D721Med (cell line): ENCODE measurements at regions not wholly inside any gene's neighbourhood (a gene's known extent, or its start where the extent isn't known, plus 50 kb on each side); places are given as distances from the start of the nearest gene placed in this dataset.

Source experiments
- DNase-seq: peaks from one replicate; pipeline ENCODE4 v3.0.0; 2011; ENCODE audit warnings: low spot score; ENCODE audit not compliant: insufficient read length
- FAIRE-seq: peaks from 2 replicates; lab custom pipeline; 2011; peaks lifted over from hg19 to GRCh38; lab: Jason Lieb, UNC
- CTCF ChIP-seq: IDR thresholded peaks from 2 replicates; pipeline ENCODE4 v1.5.1; 2012; ENCODE audit warnings: mild to moderate bottlenecking, control low read depth; ENCODE audit not compliant: insufficient read depth; ENCODE audit errors: missing control alignments

- FAIRE-seq (no peak), DNase-seq (no peak)
- no peak for TF ChIP-seq CTCF
These were observed 283.9 kb upstream of the SPHKAP start for GRCh38 chr2:228465408-228465807.

- no peak for FAIRE-seq
These were observed 276.9 kb upstream of the SPHKAP start for GRCh38 chr2:228458364-228458763.

DNA sequence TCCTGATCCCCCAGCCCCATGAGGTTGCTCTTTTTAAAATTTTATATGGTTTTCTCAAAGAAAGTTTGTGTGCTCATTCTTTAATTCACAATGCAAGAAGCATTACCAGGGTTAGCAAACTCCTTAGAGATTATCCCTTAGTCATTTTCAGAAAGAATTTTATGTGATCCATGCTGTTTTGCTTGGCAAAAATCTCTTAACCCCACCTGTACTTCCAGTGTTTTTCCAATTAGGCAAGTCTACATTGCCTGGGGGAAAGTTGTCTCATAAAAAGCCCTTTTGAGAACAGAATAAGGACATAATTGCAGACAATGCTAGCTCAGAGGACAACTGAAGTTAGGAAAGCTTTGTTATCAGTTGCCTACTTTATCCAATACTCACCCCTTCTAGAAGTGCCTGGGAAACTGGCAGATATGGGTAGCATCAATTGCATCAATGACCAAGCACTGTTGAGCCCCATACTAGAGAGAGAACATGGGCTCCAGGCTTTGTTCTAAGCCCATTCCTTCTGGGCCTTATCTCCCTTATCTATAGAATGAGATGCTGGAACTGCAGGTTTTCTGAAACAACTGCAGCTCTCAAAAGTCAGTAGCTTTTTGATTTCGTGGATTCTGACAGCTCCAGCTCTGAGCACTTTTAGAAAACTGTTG is 265.9 kb upstream of the SPHKAP start:
- DNase-seq (no peak), FAIRE-seq (no peak)
- TF ChIP-seq CTCF: no peak

More at GRCh38 chr2:228458364-228458763, 276.9 kb upstream of the SPHKAP start:
- TF ChIP-seq CTCF: no peak
- no peak for DNase-seq

DNA sequence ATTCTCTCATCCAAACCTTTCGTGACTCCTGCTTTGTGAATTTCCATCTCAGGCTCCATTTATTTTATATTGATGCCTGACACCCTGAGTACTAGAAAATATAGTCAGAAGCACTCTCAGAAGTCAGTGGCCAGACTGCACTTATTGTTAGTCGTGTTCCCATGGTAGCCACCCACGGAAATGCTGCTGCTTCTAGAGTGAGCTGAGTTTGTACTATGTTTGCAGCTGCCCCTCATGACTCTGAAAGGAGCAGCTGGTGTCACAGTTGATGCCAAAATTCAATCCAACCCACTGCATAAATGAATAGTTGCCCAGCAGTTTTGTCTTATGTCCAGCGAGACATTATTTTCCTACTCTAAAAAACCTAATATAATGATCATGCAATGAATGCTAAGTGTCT is 265.2 kb upstream of the SPHKAP start:
- FAIRE-seq (no peak), DNase-seq (no peak)

DNA sequence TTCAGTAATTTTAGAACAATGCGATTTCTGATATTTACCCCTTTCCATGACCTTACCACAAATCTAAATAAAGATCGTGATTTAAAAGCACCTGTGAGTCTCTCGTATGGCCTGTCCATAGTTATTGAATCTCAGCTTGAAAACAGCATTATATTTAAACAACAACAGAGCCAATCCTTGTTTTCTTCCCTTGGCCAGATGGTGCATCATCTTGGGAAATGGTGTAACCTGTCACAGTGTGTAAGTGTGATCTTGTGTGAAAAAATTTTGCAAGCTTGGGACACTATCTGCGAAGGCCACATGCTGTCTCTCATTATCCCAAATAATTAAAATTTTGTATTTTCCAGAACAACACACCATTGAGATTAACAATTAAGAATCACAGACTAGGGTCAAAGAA is 262.7 kb upstream of the SPHKAP start:
- DNase-seq (no peak), FAIRE-seq (no peak)
- no peak for TF ChIP-seq CTCF

More for the DNA sequence above, 265.2 kb upstream of the SPHKAP start:
- no peak for TF ChIP-seq CTCF

DNA sequence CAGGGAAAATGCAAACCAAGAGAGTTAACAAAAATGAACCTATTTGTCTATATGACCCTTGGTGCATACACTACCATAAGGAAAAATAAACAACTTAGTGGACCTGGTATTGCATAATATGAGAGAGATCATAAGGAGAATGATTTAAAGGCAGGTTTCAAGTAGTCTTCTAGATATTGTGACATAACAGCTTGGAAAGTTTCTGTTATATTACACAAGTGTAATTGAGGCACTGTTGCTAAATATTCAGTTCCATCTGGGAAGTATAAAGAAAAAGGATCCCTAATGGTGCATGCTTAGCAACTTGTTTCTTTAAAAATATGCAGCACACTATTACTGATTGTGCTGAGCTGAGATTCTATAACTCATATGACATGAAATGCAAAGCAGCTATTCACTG is 252.2 kb upstream of the SPHKAP start:
- no peak for FAIRE-seq
- DNase-seq: no peak
- TF ChIP-seq CTCF: no peak

DNA sequence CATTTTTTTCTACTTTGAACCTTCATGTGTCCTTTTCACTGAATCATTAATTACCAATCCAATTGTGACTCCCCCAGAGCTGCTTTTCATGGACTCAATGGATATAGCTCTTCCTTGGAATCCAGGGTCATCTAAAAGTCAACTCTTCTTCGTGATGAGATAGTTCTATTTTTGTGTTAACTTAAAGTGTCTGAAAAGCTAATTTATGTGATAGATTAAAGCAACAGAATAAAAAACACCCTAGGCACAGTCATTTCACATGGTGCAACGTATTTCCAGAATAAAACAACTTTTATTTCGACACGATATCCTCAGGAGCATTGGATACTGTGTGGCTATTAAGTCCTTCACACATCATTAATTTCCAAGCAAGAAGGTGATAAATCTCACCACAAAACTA is 250.6 kb upstream of the SPHKAP start:
- TF ChIP-seq CTCF: no peak
- FAIRE-seq (no peak), DNase-seq (no peak)
